ENCODE measurements at regions not wholly inside any gene's neighbourhood (a gene's known extent, or its start where the extent isn't known, plus 50 kb on each side); places are given as distances from the start of the nearest gene placed in this dataset.

- TF ChIP-seq NR2F2 (IDR thresholded peaks at IDR 0.05): no peak
- no peak for TF ChIP-seq FOXA1 (IDR thresholded peaks at IDR 0.05)
- no peak for TF ChIP-seq ZBTB33 (IDR thresholded peaks at IDR 0.05)
- TF ChIP-seq CTCF (IDR thresholded peaks at IDR 0.05; ENCODE audit: low read depth, low read length, missing input control): no peak
- no peak for TF ChIP-seq FOXA2 (IDR thresholded peaks at IDR 0.05)
- no peak for TF ChIP-seq YY1 (IDR thresholded peaks at IDR 0.05)
- TF ChIP-seq JUND (IDR thresholded peaks at IDR 0.05): no peak
- TF ChIP-seq SP1 (IDR thresholded peaks at IDR 0.05): no peak
- no peak for TF ChIP-seq RXRA (IDR thresholded peaks at IDR 0.05)
- TF ChIP-seq REST (IDR thresholded peaks at IDR 0.05): no peak
- no peak for TF ChIP-seq EGR1 (IDR thresholded peaks at IDR 0.05; ENCODE audit: low read depth in 2 of 2)
- no peak for TF ChIP-seq HNF4G (IDR thresholded peaks at IDR 0.05)
- no peak for TF ChIP-seq HNF4A (conservative IDR thresholded peaks at IDR 0.05)
- no peak for TF ChIP-seq RAD21 (IDR thresholded peaks at IDR 0.05)
- no peak for TF ChIP-seq MAX (IDR thresholded peaks at IDR 0.05)
- TF ChIP-seq GABPA (IDR thresholded peaks at IDR 0.05 in 1 of 2, conservative IDR thresholded peaks at IDR 0.05 in 1 of 2): no peak
- TF ChIP-seq TAF1 (conservative IDR thresholded peaks at IDR 0.05): no peak
- TF ChIP-seq ATF3 (IDR thresholded peaks at IDR 0.05): no peak
- 79% methylated on average over 4 of the region's 4 CpGs for WGBS
Measured at GRCh38 chr6:101120747-101121146, 239.6 kb upstream of the ASCC3 start.

More at GRCh38 chr6:101120747-101121146, 239.6 kb upstream of the ASCC3 start:
- Histone ChIP-seq H3K36me3 (ENCODE audit: control insufficient read depth in 4 of 4, insufficient read depth in 3 of 4, low read depth in 1 of 4, low read length in 3 of 4) (no peaks in the 10 kb centered on the region), H3K4me1 (ENCODE audit: control insufficient read depth in 4 of 4, insufficient read depth in 4 of 4, low read length in 3 of 4) (peaks cover 0 to 1% (median 0%) of the 10 kb centered on the region in 4 donors), H3K9me3 (ENCODE audit: control insufficient read depth in 4 of 4, low read length in 3 of 4) (no peaks in the 10 kb centered on the region), H3K4me3 (ENCODE audit: low read depth in 1 of 3, low read length in 3 of 3) (no peak overlapping the region), H3K27me3 (ENCODE audit: control insufficient read depth in 4 of 4, insufficient read depth in 4 of 4, low read length in 3 of 4) (no peaks in the 10 kb centered on the region), H3K27ac (ENCODE audit: low read depth in 1 of 2, low read length in 2 of 2) (no peak overlapping the region), H3K9ac (ENCODE audit: low read depth in 1 of 2, low read length in 2 of 2) (no peak overlapping the region)
- DNase-seq (ENCODE audit: low spot score): no peak
